ENCODE measurements at regions not wholly inside any gene's neighbourhood (a gene's known extent, or its start where the extent isn't known, plus 50 kb on each side); places are given as distances from the start of the nearest gene placed in this dataset.

DNA sequence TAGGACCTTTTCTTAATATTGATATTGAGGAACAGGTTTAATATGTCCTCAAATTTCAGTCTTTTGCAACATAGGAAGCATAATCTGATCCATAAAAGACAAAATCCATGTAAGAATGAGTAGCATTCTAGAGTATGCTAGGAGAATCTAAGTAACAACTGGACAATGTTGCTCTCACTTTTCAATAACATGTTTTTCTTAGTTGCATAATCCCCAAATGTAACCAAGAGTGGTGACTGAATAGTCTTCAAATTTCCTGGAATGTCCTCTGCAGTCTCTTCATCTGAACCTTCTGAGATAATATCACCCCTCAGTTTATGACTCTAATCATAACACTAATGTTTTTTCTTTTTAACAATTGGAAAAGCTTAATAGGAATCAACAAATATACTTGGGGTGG is 110.0 kb upstream of the ZEB2 start (continued):
- TF ChIP-seq, protein P1, sequence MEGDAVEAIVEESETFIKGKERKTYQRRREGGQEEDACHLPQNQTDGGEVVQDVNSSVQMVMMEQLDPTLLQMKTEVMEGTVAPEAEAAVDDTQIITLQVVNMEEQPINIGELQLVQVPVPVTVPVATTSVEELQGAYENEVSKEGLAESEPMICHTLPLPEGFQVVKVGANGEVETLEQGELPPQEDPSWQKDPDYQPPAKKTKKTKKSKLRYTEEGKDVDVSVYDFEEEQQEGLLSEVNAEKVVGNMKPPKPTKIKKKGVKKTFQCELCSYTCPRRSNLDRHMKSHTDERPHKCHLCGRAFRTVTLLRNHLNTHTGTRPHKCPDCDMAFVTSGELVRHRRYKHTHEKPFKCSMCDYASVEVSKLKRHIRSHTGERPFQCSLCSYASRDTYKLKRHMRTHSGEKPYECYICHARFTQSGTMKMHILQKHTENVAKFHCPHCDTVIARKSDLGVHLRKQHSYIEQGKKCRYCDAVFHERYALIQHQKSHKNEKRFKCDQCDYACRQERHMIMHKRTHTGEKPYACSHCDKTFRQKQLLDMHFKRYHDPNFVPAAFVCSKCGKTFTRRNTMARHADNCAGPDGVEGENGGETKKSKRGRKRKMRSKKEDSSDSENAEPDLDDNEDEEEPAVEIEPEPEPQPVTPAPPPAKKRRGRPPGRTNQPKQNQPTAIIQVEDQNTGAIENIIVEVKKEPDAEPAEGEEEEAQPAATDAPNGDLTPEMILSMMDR (conservative IDR thresholded peaks at IDR 0.05; ENCODE audit: low read depth in 2 of 2), result no peak
- TF ChIP-seq, protein P2, sequence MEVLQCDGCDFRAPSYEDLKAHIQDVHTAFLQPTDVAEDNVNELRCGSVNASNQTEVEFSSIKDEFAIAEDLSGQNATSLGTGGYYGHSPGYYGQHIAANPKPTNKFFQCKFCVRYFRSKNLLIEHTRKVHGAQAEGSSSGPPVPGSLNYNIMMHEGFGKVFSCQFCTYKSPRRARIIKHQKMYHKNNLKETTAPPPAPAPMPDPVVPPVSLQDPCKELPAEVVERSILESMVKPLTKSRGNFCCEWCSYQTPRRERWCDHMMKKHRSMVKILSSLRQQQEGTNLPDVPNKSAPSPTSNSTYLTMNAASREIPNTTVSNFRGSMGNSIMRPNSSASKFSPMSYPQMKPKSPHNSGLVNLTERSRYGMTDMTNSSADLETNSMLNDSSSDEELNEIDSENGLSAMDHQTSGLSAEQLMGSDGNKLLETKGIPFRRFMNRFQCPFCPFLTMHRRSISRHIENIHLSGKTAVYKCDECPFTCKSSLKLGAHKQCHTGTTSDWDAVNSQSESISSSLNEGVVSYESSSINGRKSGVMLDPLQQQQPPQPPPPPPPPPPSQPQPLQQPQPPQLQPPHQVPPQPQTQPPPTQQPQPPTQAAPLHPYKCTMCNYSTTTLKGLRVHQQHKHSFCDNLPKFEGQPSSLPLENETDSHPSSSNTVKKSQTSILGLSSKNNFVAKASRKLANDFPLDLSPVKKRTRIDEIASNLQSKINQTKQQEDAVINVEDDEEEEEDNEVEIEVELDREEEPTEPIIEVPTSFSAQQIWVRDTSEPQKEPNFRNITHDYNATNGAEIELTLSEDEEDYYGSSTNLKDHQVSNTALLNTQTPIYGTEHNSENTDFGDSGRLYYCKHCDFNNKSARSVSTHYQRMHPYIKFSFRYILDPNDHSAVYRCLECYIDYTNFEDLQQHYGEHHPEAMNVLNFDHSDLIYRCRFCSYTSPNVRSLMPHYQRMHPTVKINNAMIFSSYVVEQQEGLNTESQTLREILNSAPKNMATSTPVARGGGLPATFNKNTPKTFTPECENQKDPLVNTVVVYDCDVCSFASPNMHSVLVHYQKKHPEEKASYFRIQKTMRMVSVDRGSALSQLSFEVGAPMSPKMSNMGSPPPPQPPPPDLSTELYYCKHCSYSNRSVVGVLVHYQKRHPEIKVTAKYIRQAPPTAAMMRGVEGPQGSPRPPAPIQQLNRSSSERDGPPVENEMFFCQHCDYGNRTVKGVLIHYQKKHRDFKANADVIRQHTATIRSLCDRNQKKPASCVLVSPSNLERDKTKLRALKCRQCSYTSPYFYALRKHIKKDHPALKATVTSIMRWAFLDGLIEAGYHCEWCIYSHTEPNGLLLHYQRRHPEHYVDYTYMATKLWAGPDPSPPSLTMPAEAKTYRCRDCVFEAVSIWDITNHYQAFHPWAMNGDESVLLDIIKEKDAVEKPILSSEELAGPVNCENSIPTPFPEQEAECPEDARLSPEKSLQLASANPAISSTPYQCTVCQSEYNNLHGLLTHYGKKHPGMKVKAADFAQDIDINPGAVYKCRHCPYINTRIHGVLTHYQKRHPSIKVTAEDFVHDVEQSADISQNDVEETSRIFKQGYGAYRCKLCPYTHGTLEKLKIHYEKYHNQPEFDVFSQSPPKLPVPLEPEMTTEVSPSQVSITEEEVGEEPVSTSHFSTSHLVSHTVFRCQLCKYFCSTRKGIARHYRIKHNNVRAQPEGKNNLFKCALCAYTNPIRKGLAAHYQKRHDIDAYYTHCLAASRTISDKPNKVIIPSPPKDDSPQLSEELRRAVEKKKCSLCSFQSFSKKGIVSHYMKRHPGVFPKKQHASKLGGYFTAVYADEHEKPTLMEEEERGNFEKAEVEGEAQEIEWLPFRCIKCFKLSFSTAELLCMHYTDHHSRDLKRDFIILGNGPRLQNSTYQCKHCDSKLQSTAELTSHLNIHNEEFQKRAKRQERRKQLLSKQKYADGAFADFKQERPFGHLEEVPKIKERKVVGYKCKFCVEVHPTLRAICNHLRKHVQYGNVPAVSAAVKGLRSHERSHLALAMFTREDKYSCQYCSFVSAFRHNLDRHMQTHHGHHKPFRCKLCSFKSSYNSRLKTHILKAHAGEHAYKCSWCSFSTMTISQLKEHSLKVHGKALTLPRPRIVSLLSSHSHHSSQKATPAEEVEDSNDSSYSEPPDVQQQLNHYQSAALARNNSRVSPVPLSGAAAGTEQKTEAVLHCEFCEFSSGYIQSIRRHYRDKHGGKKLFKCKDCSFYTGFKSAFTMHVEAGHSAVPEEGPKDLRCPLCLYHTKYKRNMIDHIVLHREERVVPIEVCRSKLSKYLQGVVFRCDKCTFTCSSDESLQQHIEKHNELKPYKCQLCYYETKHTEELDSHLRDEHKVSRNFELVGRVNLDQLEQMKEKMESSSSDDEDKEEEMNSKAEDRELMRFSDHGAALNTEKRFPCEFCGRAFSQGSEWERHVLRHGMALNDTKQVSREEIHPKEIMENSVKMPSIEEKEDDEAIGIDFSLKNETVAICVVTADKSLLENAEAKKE (CRISPR knock-in tag; IDR thresholded peaks at IDR 0.05), result no peak
- TF ChIP-seq CREB1 (CRISPR knock-in tag; IDR thresholded peaks at IDR 0.05; ENCODE audit: low read depth) (no peak), EZH2 (IDR thresholded peaks at IDR 0.05; ENCODE audit: low read depth, unreplicated experiment) (no peak), ZNF114 (CRISPR knock-in tag; IDR thresholded peaks at IDR 0.05) (no peak)
- TF ChIP-seq, protein P3, sequence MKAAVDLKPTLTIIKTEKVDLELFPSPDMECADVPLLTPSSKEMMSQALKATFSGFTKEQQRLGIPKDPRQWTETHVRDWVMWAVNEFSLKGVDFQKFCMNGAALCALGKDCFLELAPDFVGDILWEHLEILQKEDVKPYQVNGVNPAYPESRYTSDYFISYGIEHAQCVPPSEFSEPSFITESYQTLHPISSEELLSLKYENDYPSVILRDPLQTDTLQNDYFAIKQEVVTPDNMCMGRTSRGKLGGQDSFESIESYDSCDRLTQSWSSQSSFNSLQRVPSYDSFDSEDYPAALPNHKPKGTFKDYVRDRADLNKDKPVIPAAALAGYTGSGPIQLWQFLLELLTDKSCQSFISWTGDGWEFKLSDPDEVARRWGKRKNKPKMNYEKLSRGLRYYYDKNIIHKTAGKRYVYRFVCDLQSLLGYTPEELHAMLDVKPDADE (IDR thresholded peaks at IDR 0.05), result no peak

DNA sequence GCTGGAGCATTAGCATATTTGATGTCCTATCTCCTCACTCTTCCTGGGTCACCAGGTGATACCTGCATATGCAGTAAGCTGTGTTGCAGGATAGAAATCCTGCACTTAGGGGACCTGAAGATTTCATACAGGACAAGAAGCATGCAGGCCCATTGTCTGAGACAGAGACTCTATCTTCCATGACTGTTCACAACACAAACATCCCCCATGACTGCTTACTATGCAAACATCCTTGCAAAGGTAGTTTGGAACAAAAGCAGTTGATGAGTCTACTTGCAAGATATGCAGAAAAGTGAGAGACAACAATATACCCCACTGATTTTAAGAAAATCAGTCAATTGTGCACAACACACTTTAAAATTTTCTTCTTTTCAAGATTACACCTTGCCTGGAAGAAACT is 108.6 kb upstream of the ZEB2 start:
- H3K4me3 ChIP-seq, result no peak overlapping the region
- no peaks in the 10 kb centered on the region for H4K20me1 ChIP-seq (replicated peaks; ENCODE audit: insufficient read depth)
- no peak overlapping the region for H3K4me2 ChIP-seq
- no peaks in the 10 kb centered on the region for H3K36me3 Mint-ChIP-seq (ENCODE audit: low read depth)
- H3K9me2 ChIP-seq (ENCODE audit: insufficient read depth), result peaks cover 7% of the 10 kb centered on the region; the same call in 1 of the 2 replicates
- no peaks in the 10 kb centered on the region for H3K79me2 ChIP-seq (replicated peaks; ENCODE audit: insufficient read depth)
- H3K27me3 Mint-ChIP-seq (ENCODE audit: insufficient read depth, low read depth, poor library complexity), result peaks cover 3% of the 10 kb centered on the region
- H3K27me3 ChIP-seq (ENCODE audit: insufficient read depth), result no peaks in the 10 kb centered on the region
- no peak overlapping the region for H3K27ac ChIP-seq (ENCODE audit: low read depth)
- H3K4me1 ChIP-seq (ENCODE audit: insufficient read depth), result no peaks in the 10 kb centered on the region
- no peak overlapping the region for H3K27ac Mint-ChIP-seq
- H3K9me3 Mint-ChIP-seq, result no peaks in the 10 kb centered on the region
- H2AFZ ChIP-seq, result peak overlapping the region; percentile 14; the same call in 1 of the 2 replicates
- peaks cover 17% of the 10 kb centered on the region for H3K4me1 Mint-ChIP-seq
- no peaks in the 10 kb centered on the region for H3K36me3 ChIP-seq (ENCODE audit: insufficient read depth)
- ATAC-seq (no peak), DNase-seq (ENCODE audit: low spot score) (no peak)
- no peaks in the 10 kb centered on the region for H3F3A ChIP-seq (replicated peaks; ENCODE audit: low read depth)
- H3K4me3 Mint-ChIP-seq, result no peak overlapping the region
- TF ChIP-seq STAT1 (IDR thresholded peaks at IDR 0.05; ENCODE audit: unreplicated experiment) (no peak), EZH2 (IDR thresholded peaks at IDR 0.05; ENCODE audit: low read depth, unreplicated experiment) (no peak), JUNB (IDR thresholded peaks at IDR 0.05; ENCODE audit: unreplicated experiment) (no peak), CREB1 (CRISPR knock-in tag; IDR thresholded peaks at IDR 0.05; ENCODE audit: low read depth) (no peak), NANOG (IDR thresholded peaks at IDR 0.05; ENCODE audit: borderline replicate concordance) (no peak), EZH2phosphoT487 (IDR thresholded peaks at IDR 0.05; ENCODE audit: unreplicated experiment) (no peak), ZNF114 (CRISPR knock-in tag; IDR thresholded peaks at IDR 0.05) (no peak), ZNF331 (CRISPR knock-in tag; IDR thresholded peaks at IDR 0.05; ENCODE audit: low read depth) (no peak)
- TF ChIP-seq, protein P4, sequence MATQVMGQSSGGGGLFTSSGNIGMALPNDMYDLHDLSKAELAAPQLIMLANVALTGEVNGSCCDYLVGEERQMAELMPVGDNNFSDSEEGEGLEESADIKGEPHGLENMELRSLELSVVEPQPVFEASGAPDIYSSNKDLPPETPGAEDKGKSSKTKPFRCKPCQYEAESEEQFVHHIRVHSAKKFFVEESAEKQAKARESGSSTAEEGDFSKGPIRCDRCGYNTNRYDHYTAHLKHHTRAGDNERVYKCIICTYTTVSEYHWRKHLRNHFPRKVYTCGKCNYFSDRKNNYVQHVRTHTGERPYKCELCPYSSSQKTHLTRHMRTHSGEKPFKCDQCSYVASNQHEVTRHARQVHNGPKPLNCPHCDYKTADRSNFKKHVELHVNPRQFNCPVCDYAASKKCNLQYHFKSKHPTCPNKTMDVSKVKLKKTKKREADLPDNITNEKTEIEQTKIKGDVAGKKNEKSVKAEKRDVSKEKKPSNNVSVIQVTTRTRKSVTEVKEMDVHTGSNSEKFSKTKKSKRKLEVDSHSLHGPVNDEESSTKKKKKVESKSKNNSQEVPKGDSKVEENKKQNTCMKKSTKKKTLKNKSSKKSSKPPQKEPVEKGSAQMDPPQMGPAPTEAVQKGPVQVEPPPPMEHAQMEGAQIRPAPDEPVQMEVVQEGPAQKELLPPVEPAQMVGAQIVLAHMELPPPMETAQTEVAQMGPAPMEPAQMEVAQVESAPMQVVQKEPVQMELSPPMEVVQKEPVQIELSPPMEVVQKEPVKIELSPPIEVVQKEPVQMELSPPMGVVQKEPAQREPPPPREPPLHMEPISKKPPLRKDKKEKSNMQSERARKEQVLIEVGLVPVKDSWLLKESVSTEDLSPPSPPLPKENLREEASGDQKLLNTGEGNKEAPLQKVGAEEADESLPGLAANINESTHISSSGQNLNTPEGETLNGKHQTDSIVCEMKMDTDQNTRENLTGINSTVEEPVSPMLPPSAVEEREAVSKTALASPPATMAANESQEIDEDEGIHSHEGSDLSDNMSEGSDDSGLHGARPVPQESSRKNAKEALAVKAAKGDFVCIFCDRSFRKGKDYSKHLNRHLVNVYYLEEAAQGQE (IDR thresholded peaks at IDR 0.05; ENCODE audit: unreplicated experiment), result no peak

Data from GM23338 (cell line).